ENCODE measurements at regions not wholly inside any gene's neighbourhood (a gene's known extent, or its start where the extent isn't known, plus 50 kb on each side); places are given as distances from the start of the nearest gene placed in this dataset.
"Not testable (repeated sequence)": the region's sequence is repeated elsewhere in the genome, so short reads cannot be mapped to it uniquely, and the experiment has no call there.

GRCh38 chr13:55038230-55038629, 2009.6 kb downstream of the OLFM4 start:
- Histone ChIP-seq H3K27me3 (no peaks in the 10 kb centered on the region), H3K27ac (no peak overlapping the region), H3K4me3 (no peak overlapping the region), H3K9me3 (no peaks in the 10 kb centered on the region), H3K36me3 (no peaks in the 10 kb centered on the region), H3K4me1 (no peaks in the 10 kb centered on the region)
- TF ChIP-seq EP300 (IDR thresholded peaks at IDR 0.05): no peak
- no peak for TF ChIP-seq CTCF (IDR thresholded peaks at IDR 0.05)
- TF ChIP-seq POLR2AphosphoS5 (IDR thresholded peaks at IDR 0.05): no peak
- TF ChIP-seq POLR2A (IDR thresholded peaks at IDR 0.05): no peak
- no peak for DNase-seq
- 60 to 62% methylated on average over 1 of the region's 1 CpG for WGBS, 2 donors
- no peak for ATAC-seq (ENCODE audit: low FRiP score in 2 of 2)

- not testable (repeated sequence) for H3K27me3 ChIP-seq; ATAC-seq (ENCODE audit: low FRiP score in 2 of 2); H3K9me3 ChIP-seq; H3K36me3 ChIP-seq; H3K4me1 ChIP-seq; H3K4me3 ChIP-seq; DNase-seq; H3K27ac ChIP-seq
- WGBS, 2 donors: 95% methylated on average over 21 to 24 of the region's 24 CpGs
These were observed 2025.4 kb downstream of the OLFM4 start for GRCh38 chr13:55053891-55054550.

GRCh38 chr13:55055666-55056065, 2027.1 kb downstream of the OLFM4 start:
- H3K27ac ChIP-seq; DNase-seq; H3K27me3 ChIP-seq; H3K36me3 ChIP-seq; ATAC-seq (ENCODE audit: low FRiP score in 2 of 2); H3K4me1 ChIP-seq; H3K4me3 ChIP-seq; H3K9me3 ChIP-seq: not testable (repeated sequence)
- 78 to 92% methylated on average over 3 of the region's 3 CpGs for WGBS, 2 donors

- WGBS, 2 donors: 83 to 89% methylated on average over 7 of the region's 7 CpGs
- H3K27ac ChIP-seq: no peak overlapping the region
- no peak for DNase-seq
- no peak overlapping the region for H3K4me3 ChIP-seq
- ATAC-seq (ENCODE audit: low FRiP score in 2 of 2): no peak
- no peaks in the 10 kb centered on the region for H3K27me3 ChIP-seq
- TF ChIP-seq POLR2A (IDR thresholded peaks at IDR 0.05): no peak
- no peak for TF ChIP-seq CTCF (IDR thresholded peaks at IDR 0.05)
- TF ChIP-seq POLR2AphosphoS5 (IDR thresholded peaks at IDR 0.05): no peak
- TF ChIP-seq EP300 (IDR thresholded peaks at IDR 0.05): no peak
- no peaks in the 10 kb centered on the region for H3K4me1 ChIP-seq
- H3K9me3 ChIP-seq: no peaks in the 10 kb centered on the region
- no peaks in the 10 kb centered on the region for H3K36me3 ChIP-seq
These were observed 2034.0 kb downstream of the OLFM4 start for GRCh38 chr13:55062662-55063061.

GRCh38 chr13:55067946-55068345, 2039.3 kb downstream of the OLFM4 start:
- Histone ChIP-seq H3K4me1 (no peaks in the 10 kb centered on the region), H3K36me3 (no peaks in the 10 kb centered on the region), H3K9me3 (no peaks in the 10 kb centered on the region), H3K27me3 (no peaks in the 10 kb centered on the region), H3K4me3 (no peak overlapping the region), H3K27ac (no peak overlapping the region)
- DNase-seq (no peak), ATAC-seq (ENCODE audit: low FRiP score in 2 of 2) (no peak)
- WGBS, 2 donors: 64 to 65% methylated on average over 1 of the region's 1 CpG
- TF ChIP-seq EP300 (IDR thresholded peaks at IDR 0.05): no peak
- TF ChIP-seq POLR2AphosphoS5 (IDR thresholded peaks at IDR 0.05): no peak
- TF ChIP-seq CTCF (IDR thresholded peaks at IDR 0.05): no peak
- TF ChIP-seq POLR2A (IDR thresholded peaks at IDR 0.05): no peak

- H3K9me3 ChIP-seq: no peaks in the 10 kb centered on the region
- TF ChIP-seq CTCF (IDR thresholded peaks at IDR 0.05) (no peak), POLR2A (IDR thresholded peaks at IDR 0.05) (no peak), POLR2AphosphoS5 (IDR thresholded peaks at IDR 0.05) (no peak), EP300 (IDR thresholded peaks at IDR 0.05) (no peak)
- no peaks in the 10 kb centered on the region for H3K36me3 ChIP-seq
- H3K4me3 ChIP-seq: no peak overlapping the region
- ATAC-seq (ENCODE audit: low FRiP score in 2 of 2): no peak
- 82 to 91% methylated on average over 1 of the region's 1 CpG for WGBS, 2 donors
- no peak overlapping the region for H3K27ac ChIP-seq
- no peak for DNase-seq
- no peaks in the 10 kb centered on the region for H3K4me1 ChIP-seq
- H3K27me3 ChIP-seq: no peaks in the 10 kb centered on the region
These were observed 2041.1 kb downstream of the OLFM4 start for GRCh38 chr13:55069746-55070145.
